ENCODE measurements at regions not wholly inside any gene's neighbourhood (a gene's known extent, or its start where the extent isn't known, plus 50 kb on each side); places are given as distances from the start of the nearest gene placed in this dataset.
A peak's percentile ranks its signal among the peaks of the same experiment; 100 is the strongest.
"Not testable (repeated sequence)": the region's sequence is repeated elsewhere in the genome, so short reads cannot be mapped to it uniquely, and the experiment has no call there.

GRCh38 chr10:131363416-131363815, 51.9 kb upstream of the TCERG1L start:
- DNase-seq (ENCODE audit: low spot score), result no peak

- no peak for DNase-seq (ENCODE audit: low spot score)
Measured at GRCh38 chr10:131371571-131371970, 60.0 kb upstream of the TCERG1L start.

- DNase-seq (ENCODE audit: low spot score), result no peak
Measured at GRCh38 chr10:131381576-131381975, 70.1 kb upstream of the TCERG1L start.

GRCh38 chr10:131385161-131385872, 73.8 kb upstream of the TCERG1L start:
- DNase-seq (ENCODE audit: low spot score), result not testable (repeated sequence)

- DNase-seq (ENCODE audit: low spot score), result no peak
Measured at GRCh38 chr10:131387018-131387529, 75.6 kb upstream of the TCERG1L start.

GRCh38 chr10:131391936-131392335, 80.4 kb upstream of the TCERG1L start:
- DNase-seq (ENCODE audit: low spot score), result no peak

- peak; percentile 11 for DNase-seq (ENCODE audit: low spot score)
Measured at GRCh38 chr10:131396121-131397050, 84.9 kb upstream of the TCERG1L start.

- DNase-seq (ENCODE audit: low spot score), result no peak
Measured at GRCh38 chr10:131398166-131398565, 86.6 kb upstream of the TCERG1L start.

GRCh38 chr10:131399981-131400380, 88.5 kb upstream of the TCERG1L start:
- no peak for DNase-seq (ENCODE audit: low spot score)

- no peak for DNase-seq (ENCODE audit: low spot score)
Measured at GRCh38 chr10:131400513-131400912, 89.0 kb upstream of the TCERG1L start.

GRCh38 chr10:131402771-131403650, 91.5 kb upstream of the TCERG1L start:
- no peak for DNase-seq (ENCODE audit: low spot score)

GRCh38 chr10:131403936-131404335, 92.4 kb upstream of the TCERG1L start:
- no peak for DNase-seq (ENCODE audit: low spot score)

- DNase-seq (ENCODE audit: low spot score), result no peak
Measured at GRCh38 chr10:131404886-131405285, 93.4 kb upstream of the TCERG1L start.

- DNase-seq (ENCODE audit: low spot score), result no peak
Measured at GRCh38 chr10:131406676-131407392, 95.3 kb upstream of the TCERG1L start.

- DNase-seq (ENCODE audit: low spot score), result no peak
Measured at GRCh38 chr10:131418681-131419080, 107.2 kb upstream of the TCERG1L start.

- no peak for DNase-seq (ENCODE audit: low spot score)
Measured at GRCh38 chr10:131419797-131420196, 108.3 kb upstream of the TCERG1L start.

GRCh38 chr10:131420867-131421266, 109.3 kb upstream of the TCERG1L start:
- no peak for DNase-seq (ENCODE audit: low spot score)

- no peak for DNase-seq (ENCODE audit: low spot score)
Measured at GRCh38 chr10:131421381-131421780, 109.9 kb upstream of the TCERG1L start.

- DNase-seq (ENCODE audit: low spot score), result no peak
Measured at GRCh38 chr10:131422731-131423130, 111.2 kb upstream of the TCERG1L start.

GRCh38 chr10:131424053-131424452, 112.5 kb upstream of the TCERG1L start:
- DNase-seq (ENCODE audit: low spot score), result no peak

GRCh38 chr10:131424836-131425491, 113.4 kb upstream of the TCERG1L start:
- no peak for DNase-seq (ENCODE audit: low spot score)
